ENCODE measurements at regions not wholly inside any gene's neighbourhood (a gene's known extent, or its start where the extent isn't known, plus 50 kb on each side); places are given as distances from the start of the nearest gene placed in this dataset.

- TF ChIP-seq CTCF (conservative IDR thresholded peaks at IDR 0.05 in 1 of 2, IDR thresholded peaks at IDR 0.05 in 1 of 2; ENCODE audit: extremely low read depth in 1 of 2, insufficient read depth in 1 of 2, low read depth in 1 of 2, low read length in 2 of 2): no peak
- TF ChIP-seq EZH2 (IDR thresholded peaks at IDR 0.05; ENCODE audit: borderline replicate concordance, low read length): no peak
These were observed 211.6 kb upstream of the TBL1X start for GRCh38 chrX:9253211-9253610.

Measured in mammary epithelial cell (primary cell).